ENCODE measurements at regions not wholly inside any gene's neighbourhood (a gene's known extent, or its start where the extent isn't known, plus 50 kb on each side); places are given as distances from the start of the nearest gene placed in this dataset.

GRCh38 chr16:50881956-50882355, 140.1 kb downstream of the CYLD start:
- no peak for TF ChIP-seq CTCF (IDR thresholded peaks at IDR 0.05)
- no peak for TF ChIP-seq POLR2A (IDR thresholded peaks at IDR 0.05)

All from heart left ventricle (tissue), 13 donors.